ENCODE measurements at regions not wholly inside any gene's neighbourhood (a gene's known extent, or its start where the extent isn't known, plus 50 kb on each side); places are given as distances from the start of the nearest gene placed in this dataset.

DNA sequence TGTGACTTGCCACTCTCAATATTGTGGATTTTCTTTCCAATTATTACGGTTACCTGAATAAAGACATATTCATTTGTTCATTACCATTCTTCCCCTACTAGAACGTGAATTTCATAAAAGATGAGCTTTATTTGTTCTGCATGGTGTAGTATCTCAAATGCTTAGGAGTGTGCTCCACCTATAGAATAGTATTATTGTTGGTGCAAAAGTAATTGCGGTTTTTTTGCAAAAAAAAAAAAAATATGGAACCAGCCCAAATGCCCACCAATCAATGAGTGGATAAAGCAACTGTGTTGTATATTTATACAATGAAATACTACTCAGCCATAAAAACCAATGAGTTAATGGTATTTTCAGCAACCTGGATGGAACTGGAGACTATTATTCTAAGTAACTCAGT lies 525.5 kb upstream of the PRKX start:
- H3K4me3 Mint-ChIP-seq: no peak overlapping the region
- Histone ChIP-seq H3K27me3 (ENCODE audit: insufficient read depth) (no peaks in the 10 kb centered on the region), H3F3A (replicated peaks; ENCODE audit: low read depth) (no peaks in the 10 kb centered on the region), H4K20me1 (replicated peaks; ENCODE audit: insufficient read depth) (no peaks in the 10 kb centered on the region), H3K4me1 (ENCODE audit: insufficient read depth) (no peaks in the 10 kb centered on the region), H3K27ac (ENCODE audit: low read depth) (no peak overlapping the region), H2AFZ (no peak overlapping the region), H3K4me3 (no peak overlapping the region), H3K4me2 (no peak overlapping the region), H3K79me2 (replicated peaks; ENCODE audit: insufficient read depth) (no peaks in the 10 kb centered on the region), H3K9me2 (ENCODE audit: insufficient read depth) (no peaks in the 10 kb centered on the region), H3K36me3 (ENCODE audit: insufficient read depth) (no peaks in the 10 kb centered on the region)
- no peak for ATAC-seq
- TF ChIP-seq, protein P1, sequence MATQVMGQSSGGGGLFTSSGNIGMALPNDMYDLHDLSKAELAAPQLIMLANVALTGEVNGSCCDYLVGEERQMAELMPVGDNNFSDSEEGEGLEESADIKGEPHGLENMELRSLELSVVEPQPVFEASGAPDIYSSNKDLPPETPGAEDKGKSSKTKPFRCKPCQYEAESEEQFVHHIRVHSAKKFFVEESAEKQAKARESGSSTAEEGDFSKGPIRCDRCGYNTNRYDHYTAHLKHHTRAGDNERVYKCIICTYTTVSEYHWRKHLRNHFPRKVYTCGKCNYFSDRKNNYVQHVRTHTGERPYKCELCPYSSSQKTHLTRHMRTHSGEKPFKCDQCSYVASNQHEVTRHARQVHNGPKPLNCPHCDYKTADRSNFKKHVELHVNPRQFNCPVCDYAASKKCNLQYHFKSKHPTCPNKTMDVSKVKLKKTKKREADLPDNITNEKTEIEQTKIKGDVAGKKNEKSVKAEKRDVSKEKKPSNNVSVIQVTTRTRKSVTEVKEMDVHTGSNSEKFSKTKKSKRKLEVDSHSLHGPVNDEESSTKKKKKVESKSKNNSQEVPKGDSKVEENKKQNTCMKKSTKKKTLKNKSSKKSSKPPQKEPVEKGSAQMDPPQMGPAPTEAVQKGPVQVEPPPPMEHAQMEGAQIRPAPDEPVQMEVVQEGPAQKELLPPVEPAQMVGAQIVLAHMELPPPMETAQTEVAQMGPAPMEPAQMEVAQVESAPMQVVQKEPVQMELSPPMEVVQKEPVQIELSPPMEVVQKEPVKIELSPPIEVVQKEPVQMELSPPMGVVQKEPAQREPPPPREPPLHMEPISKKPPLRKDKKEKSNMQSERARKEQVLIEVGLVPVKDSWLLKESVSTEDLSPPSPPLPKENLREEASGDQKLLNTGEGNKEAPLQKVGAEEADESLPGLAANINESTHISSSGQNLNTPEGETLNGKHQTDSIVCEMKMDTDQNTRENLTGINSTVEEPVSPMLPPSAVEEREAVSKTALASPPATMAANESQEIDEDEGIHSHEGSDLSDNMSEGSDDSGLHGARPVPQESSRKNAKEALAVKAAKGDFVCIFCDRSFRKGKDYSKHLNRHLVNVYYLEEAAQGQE (IDR thresholded peaks at IDR 0.05; ENCODE audit: unreplicated experiment): no peak
- TF ChIP-seq, protein P2, sequence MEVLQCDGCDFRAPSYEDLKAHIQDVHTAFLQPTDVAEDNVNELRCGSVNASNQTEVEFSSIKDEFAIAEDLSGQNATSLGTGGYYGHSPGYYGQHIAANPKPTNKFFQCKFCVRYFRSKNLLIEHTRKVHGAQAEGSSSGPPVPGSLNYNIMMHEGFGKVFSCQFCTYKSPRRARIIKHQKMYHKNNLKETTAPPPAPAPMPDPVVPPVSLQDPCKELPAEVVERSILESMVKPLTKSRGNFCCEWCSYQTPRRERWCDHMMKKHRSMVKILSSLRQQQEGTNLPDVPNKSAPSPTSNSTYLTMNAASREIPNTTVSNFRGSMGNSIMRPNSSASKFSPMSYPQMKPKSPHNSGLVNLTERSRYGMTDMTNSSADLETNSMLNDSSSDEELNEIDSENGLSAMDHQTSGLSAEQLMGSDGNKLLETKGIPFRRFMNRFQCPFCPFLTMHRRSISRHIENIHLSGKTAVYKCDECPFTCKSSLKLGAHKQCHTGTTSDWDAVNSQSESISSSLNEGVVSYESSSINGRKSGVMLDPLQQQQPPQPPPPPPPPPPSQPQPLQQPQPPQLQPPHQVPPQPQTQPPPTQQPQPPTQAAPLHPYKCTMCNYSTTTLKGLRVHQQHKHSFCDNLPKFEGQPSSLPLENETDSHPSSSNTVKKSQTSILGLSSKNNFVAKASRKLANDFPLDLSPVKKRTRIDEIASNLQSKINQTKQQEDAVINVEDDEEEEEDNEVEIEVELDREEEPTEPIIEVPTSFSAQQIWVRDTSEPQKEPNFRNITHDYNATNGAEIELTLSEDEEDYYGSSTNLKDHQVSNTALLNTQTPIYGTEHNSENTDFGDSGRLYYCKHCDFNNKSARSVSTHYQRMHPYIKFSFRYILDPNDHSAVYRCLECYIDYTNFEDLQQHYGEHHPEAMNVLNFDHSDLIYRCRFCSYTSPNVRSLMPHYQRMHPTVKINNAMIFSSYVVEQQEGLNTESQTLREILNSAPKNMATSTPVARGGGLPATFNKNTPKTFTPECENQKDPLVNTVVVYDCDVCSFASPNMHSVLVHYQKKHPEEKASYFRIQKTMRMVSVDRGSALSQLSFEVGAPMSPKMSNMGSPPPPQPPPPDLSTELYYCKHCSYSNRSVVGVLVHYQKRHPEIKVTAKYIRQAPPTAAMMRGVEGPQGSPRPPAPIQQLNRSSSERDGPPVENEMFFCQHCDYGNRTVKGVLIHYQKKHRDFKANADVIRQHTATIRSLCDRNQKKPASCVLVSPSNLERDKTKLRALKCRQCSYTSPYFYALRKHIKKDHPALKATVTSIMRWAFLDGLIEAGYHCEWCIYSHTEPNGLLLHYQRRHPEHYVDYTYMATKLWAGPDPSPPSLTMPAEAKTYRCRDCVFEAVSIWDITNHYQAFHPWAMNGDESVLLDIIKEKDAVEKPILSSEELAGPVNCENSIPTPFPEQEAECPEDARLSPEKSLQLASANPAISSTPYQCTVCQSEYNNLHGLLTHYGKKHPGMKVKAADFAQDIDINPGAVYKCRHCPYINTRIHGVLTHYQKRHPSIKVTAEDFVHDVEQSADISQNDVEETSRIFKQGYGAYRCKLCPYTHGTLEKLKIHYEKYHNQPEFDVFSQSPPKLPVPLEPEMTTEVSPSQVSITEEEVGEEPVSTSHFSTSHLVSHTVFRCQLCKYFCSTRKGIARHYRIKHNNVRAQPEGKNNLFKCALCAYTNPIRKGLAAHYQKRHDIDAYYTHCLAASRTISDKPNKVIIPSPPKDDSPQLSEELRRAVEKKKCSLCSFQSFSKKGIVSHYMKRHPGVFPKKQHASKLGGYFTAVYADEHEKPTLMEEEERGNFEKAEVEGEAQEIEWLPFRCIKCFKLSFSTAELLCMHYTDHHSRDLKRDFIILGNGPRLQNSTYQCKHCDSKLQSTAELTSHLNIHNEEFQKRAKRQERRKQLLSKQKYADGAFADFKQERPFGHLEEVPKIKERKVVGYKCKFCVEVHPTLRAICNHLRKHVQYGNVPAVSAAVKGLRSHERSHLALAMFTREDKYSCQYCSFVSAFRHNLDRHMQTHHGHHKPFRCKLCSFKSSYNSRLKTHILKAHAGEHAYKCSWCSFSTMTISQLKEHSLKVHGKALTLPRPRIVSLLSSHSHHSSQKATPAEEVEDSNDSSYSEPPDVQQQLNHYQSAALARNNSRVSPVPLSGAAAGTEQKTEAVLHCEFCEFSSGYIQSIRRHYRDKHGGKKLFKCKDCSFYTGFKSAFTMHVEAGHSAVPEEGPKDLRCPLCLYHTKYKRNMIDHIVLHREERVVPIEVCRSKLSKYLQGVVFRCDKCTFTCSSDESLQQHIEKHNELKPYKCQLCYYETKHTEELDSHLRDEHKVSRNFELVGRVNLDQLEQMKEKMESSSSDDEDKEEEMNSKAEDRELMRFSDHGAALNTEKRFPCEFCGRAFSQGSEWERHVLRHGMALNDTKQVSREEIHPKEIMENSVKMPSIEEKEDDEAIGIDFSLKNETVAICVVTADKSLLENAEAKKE (CRISPR knock-in tag; IDR thresholded peaks at IDR 0.05): no peak
- TF ChIP-seq EZH2phosphoT487 (IDR thresholded peaks at IDR 0.05; ENCODE audit: unreplicated experiment) (no peak), JUNB (IDR thresholded peaks at IDR 0.05; ENCODE audit: unreplicated experiment) (no peak)
- TF ChIP-seq, protein P3, sequence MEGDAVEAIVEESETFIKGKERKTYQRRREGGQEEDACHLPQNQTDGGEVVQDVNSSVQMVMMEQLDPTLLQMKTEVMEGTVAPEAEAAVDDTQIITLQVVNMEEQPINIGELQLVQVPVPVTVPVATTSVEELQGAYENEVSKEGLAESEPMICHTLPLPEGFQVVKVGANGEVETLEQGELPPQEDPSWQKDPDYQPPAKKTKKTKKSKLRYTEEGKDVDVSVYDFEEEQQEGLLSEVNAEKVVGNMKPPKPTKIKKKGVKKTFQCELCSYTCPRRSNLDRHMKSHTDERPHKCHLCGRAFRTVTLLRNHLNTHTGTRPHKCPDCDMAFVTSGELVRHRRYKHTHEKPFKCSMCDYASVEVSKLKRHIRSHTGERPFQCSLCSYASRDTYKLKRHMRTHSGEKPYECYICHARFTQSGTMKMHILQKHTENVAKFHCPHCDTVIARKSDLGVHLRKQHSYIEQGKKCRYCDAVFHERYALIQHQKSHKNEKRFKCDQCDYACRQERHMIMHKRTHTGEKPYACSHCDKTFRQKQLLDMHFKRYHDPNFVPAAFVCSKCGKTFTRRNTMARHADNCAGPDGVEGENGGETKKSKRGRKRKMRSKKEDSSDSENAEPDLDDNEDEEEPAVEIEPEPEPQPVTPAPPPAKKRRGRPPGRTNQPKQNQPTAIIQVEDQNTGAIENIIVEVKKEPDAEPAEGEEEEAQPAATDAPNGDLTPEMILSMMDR (conservative IDR thresholded peaks at IDR 0.05; ENCODE audit: low read depth in 2 of 2): no peak
- peaks cover 5% of the 10 kb centered on the region; the same call in 2 of the 3 replicates for H3K4me1 Mint-ChIP-seq
- DNase-seq (ENCODE audit: low spot score): no peak
- H3K9me3 Mint-ChIP-seq: no peaks in the 10 kb centered on the region
- no peaks in the 10 kb centered on the region for H3K36me3 Mint-ChIP-seq (ENCODE audit: low read depth)
- no peak overlapping the region for H3K27ac Mint-ChIP-seq
- no peaks in the 10 kb centered on the region for H3K27me3 Mint-ChIP-seq (ENCODE audit: insufficient read depth, low read depth, poor library complexity)
